ENCODE measurements at regions not wholly inside any gene's neighbourhood (a gene's known extent, or its start where the extent isn't known, plus 50 kb on each side); places are given as distances from the start of the nearest gene placed in this dataset.

DNA sequence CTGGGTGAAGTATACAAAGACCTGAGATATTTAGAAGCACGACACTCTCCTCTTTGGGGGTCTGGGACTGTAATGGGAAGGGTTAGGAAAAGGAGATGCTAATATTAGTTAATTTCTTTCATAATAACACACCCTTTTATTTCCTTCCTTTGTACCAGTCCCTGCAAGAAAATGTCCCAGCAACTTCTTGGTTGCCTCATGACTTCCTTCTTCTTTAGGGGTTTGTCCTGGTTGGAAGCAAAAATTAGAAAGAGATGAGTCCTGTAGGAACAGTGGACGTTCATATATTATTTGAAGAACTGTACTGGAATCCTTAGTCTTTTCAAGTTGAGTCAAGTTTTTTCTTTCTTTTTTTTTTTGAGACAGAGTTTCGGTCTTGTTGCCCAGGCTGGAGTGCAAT is 227.8 kb upstream of the TBL1XR1 start:
- H3K27me3 ChIP-seq (ENCODE audit: control insufficient read depth in 2 of 2, insufficient read depth in 2 of 2, low read length in 2 of 2): no peaks in the 10 kb centered on the region
- no peaks in the 10 kb centered on the region for H3K36me3 ChIP-seq (ENCODE audit: control insufficient read depth in 2 of 2, insufficient read depth in 2 of 2, low read length in 2 of 2)
- H3K27ac ChIP-seq (ENCODE audit: low read depth in 2 of 2, low read length in 2 of 2): no peak overlapping the region
- H3K9ac ChIP-seq (ENCODE audit: low read depth in 1 of 2, low read length in 2 of 2): no peak overlapping the region
- no peaks in the 10 kb centered on the region for H3K9me3 ChIP-seq (ENCODE audit: control insufficient read depth in 2 of 2, low read length in 2 of 2)
- H3K4me3 ChIP-seq (ENCODE audit: low read length in 2 of 2): no peak overlapping the region
- H3K4me1 ChIP-seq (ENCODE audit: control insufficient read depth in 2 of 2, insufficient read depth in 2 of 2, low read length in 2 of 2): peaks cover 0 to 5% of the 10 kb centered on the region in 2 donors

DNA sequence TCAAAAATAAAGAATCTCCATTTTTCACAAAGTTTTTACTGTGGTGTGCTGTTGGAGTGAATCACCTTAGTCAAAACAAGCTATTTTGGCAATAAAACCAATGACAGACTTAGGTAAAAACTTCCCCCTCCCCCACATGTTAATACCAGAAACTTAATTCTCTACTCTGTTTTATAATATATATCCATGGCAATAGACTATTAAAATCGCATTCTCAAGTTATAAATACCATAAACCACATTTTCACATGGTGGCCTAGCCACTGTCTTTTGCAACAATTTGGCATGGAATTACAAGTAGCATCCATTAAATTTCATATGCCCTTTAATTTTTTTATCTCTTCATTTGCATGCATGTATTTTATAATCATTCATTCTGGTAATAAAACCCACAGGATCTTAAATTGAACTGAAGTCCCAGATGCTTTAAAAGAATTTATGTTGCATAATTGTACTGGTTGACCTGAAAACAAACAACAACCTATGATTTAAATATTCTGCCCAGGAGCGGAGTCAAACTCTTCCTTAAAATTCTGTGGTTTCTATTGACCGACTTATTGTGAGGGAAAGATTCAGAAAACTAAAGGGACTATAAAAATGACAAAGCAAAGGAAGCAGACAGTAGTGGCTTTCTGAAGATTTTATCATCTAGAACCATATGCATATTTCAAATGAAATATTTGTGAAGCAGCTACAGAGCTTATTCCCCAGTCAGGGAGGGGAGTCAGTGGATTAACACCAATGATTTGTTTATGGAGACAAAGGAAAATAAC is 229.0 kb upstream of the TBL1XR1 start:
- Histone ChIP-seq H3K4me3 (ENCODE audit: low read length in 2 of 2) (no peak overlapping the region), H3K4me1 (ENCODE audit: control insufficient read depth in 2 of 2, insufficient read depth in 2 of 2, low read length in 2 of 2) (peaks cover 0 to under 1% of the 10 kb centered on the region in 2 donors), H3K9ac (ENCODE audit: low read depth in 1 of 2, low read length in 2 of 2) (no peak overlapping the region), H3K27ac (ENCODE audit: low read depth in 2 of 2, low read length in 2 of 2) (no peak overlapping the region), H3K36me3 (ENCODE audit: control insufficient read depth in 2 of 2, insufficient read depth in 2 of 2, low read length in 2 of 2) (no peaks in the 10 kb centered on the region), H3K27me3 (ENCODE audit: control insufficient read depth in 2 of 2, insufficient read depth in 2 of 2, low read length in 2 of 2) (no peaks in the 10 kb centered on the region), H3K9me3 (ENCODE audit: control insufficient read depth in 2 of 2, low read length in 2 of 2) (no peaks in the 10 kb centered on the region)

DNA sequence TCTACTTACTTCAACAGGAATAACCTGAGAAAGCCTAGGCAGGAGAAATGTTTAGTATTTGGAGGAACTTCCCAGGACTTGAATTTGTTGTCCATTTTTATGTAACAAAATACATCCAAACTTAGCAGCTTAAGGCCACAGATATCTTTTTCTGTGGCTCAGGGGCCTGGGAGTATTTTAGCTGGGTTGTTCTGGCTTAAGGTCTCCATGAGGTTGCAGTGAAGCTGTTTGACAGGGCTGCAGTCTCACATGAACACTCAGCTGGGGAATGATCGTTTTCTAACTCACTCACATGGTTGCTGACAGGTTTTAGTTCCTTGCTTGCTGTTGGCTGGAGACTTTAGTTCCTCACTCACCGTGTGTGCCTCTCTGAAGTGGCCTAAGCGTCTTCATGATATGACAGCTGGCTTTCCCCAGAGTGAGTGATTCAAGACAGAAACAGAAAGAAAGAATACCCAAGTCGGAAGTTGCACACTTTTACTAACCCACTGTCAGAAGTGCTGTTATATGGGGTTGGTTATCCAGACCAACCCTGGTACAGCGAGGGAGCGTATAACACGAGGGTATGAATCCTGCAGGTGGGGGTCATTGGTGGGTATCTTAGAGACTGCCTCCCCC is 229.7 kb upstream of the TBL1XR1 start:
- H3K9ac ChIP-seq (ENCODE audit: low read depth in 1 of 2, low read length in 2 of 2): no peak overlapping the region
- H3K4me1 ChIP-seq (ENCODE audit: control insufficient read depth in 2 of 2, insufficient read depth in 2 of 2, low read length in 2 of 2): no peaks in the 10 kb centered on the region
- no peaks in the 10 kb centered on the region for H3K9me3 ChIP-seq (ENCODE audit: control insufficient read depth in 2 of 2, low read length in 2 of 2)
- no peak overlapping the region for H3K4me3 ChIP-seq (ENCODE audit: low read length in 2 of 2)
- no peak overlapping the region for H3K27ac ChIP-seq (ENCODE audit: low read depth in 2 of 2, low read length in 2 of 2)
- H3K36me3 ChIP-seq (ENCODE audit: control insufficient read depth in 2 of 2, insufficient read depth in 2 of 2, low read length in 2 of 2): no peaks in the 10 kb centered on the region
- H3K27me3 ChIP-seq (ENCODE audit: control insufficient read depth in 2 of 2, insufficient read depth in 2 of 2, low read length in 2 of 2): no peaks in the 10 kb centered on the region

DNA sequence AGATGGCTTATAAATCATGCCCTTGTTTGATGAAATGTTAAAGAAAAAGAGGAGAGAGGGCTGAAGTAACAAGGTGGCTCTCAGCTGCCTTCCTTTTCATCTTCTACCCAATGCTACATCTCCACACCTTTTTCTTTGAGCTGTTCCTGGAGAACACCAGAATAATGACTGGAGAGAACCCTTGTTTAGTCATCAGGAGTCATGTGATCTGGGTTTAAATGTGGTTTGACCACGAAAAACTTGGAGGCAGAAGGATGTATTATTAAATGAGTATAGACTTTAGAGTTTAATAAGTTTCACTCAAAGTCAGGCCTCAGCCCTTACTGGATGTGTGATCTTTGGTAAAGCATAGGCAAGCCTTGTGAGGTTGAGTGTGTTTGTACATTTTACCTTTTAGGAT is 230.3 kb upstream of the TBL1XR1 start:
- Histone ChIP-seq H3K9ac (ENCODE audit: low read depth in 1 of 2, low read length in 2 of 2) (no peak overlapping the region), H3K27me3 (ENCODE audit: control insufficient read depth in 2 of 2, insufficient read depth in 2 of 2, low read length in 2 of 2) (no peaks in the 10 kb centered on the region), H3K9me3 (ENCODE audit: control insufficient read depth in 2 of 2, low read length in 2 of 2) (no peaks in the 10 kb centered on the region), H3K27ac (ENCODE audit: low read depth in 2 of 2, low read length in 2 of 2) (no peak overlapping the region), H3K4me1 (ENCODE audit: control insufficient read depth in 2 of 2, insufficient read depth in 2 of 2, low read length in 2 of 2) (no peaks in the 10 kb centered on the region), H3K36me3 (ENCODE audit: control insufficient read depth in 2 of 2, insufficient read depth in 2 of 2, low read length in 2 of 2) (no peaks in the 10 kb centered on the region), H3K4me3 (ENCODE audit: low read length in 2 of 2) (no peak overlapping the region)

DNA sequence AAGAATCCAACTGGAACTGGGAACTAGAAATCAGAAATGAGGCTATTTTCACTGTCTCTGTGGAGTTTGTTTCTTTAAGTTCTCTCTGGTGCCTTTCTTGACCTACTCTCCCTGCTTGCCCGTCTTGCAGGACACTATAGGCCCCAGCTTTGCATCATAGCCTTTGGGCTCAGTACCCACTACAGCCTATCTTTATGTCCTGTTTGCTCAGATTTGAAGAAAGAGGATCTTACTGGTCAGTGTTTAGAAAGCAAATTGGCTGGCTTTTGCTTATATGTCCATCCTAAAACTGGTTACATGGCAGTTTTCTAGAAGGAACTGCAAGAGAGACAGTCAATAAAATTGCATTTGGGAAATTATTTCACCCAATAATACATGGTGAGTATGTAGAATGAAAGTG is 231.8 kb upstream of the TBL1XR1 start:
- no peak overlapping the region for H3K9ac ChIP-seq (ENCODE audit: low read depth in 1 of 2, low read length in 2 of 2)
- no peak overlapping the region for H3K27ac ChIP-seq (ENCODE audit: low read depth in 2 of 2, low read length in 2 of 2)
- H3K9me3 ChIP-seq (ENCODE audit: control insufficient read depth in 2 of 2, low read length in 2 of 2): no peaks in the 10 kb centered on the region
- no peaks in the 10 kb centered on the region for H3K27me3 ChIP-seq (ENCODE audit: control insufficient read depth in 2 of 2, insufficient read depth in 2 of 2, low read length in 2 of 2)
- H3K4me1 ChIP-seq (ENCODE audit: control insufficient read depth in 2 of 2, insufficient read depth in 2 of 2, low read length in 2 of 2): no peaks in the 10 kb centered on the region
- H3K36me3 ChIP-seq (ENCODE audit: control insufficient read depth in 2 of 2, insufficient read depth in 2 of 2, low read length in 2 of 2): no peaks in the 10 kb centered on the region
- H3K4me3 ChIP-seq (ENCODE audit: low read length in 2 of 2): no peak overlapping the region

DNA sequence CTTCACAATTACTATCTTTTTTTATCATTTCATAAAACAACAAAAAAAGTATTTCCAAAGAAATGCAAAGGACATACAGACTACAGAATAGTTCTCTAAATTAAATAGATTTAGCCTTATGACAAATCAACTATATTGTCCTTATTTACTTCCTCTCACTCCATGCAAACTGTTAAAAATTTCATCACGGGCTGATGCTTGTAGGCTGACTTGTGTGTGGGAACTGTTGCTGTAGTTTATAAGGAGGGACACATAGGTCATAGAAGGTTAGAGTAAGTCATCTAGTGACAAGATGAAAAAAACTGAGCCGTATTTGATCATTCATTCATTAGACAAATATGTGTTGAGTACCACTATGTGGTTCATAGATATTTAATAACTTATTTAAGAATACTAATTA is 232.5 kb upstream of the TBL1XR1 start:
- Histone ChIP-seq H3K4me1 (ENCODE audit: control insufficient read depth in 2 of 2, insufficient read depth in 2 of 2, low read length in 2 of 2) (no peaks in the 10 kb centered on the region), H3K9ac (ENCODE audit: low read depth in 1 of 2, low read length in 2 of 2) (no peak overlapping the region), H3K27me3 (ENCODE audit: control insufficient read depth in 2 of 2, insufficient read depth in 2 of 2, low read length in 2 of 2) (no peaks in the 10 kb centered on the region), H3K27ac (ENCODE audit: low read depth in 2 of 2, low read length in 2 of 2) (no peak overlapping the region), H3K9me3 (ENCODE audit: control insufficient read depth in 2 of 2, low read length in 2 of 2) (no peaks in the 10 kb centered on the region), H3K36me3 (ENCODE audit: control insufficient read depth in 2 of 2, insufficient read depth in 2 of 2, low read length in 2 of 2) (no peaks in the 10 kb centered on the region), H3K4me3 (ENCODE audit: low read length in 2 of 2) (no peak overlapping the region)

DNA sequence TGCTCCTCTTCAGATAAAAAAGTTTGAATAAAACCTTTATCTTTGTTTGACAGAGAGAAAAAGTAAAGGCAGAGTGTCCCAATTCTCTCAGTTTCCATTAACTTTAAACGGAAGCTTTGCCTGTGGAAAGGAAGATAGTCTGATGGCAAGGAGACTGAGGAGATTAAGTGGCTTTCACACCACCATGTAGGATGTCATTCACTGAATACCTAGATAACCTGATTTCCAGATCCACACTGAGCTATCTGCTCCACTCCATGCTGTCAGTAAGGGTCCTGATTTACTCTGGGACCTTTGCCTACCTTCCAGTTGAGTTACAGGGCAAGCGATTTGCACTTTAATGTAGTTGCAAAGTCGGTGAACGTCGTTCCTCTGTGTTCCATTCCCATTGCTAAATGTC is 233.4 kb upstream of the TBL1XR1 start:
- Histone ChIP-seq H3K27me3 (ENCODE audit: control insufficient read depth in 2 of 2, insufficient read depth in 2 of 2, low read length in 2 of 2) (no peaks in the 10 kb centered on the region), H3K27ac (ENCODE audit: low read depth in 2 of 2, low read length in 2 of 2) (no peak overlapping the region), H3K36me3 (ENCODE audit: control insufficient read depth in 2 of 2, insufficient read depth in 2 of 2, low read length in 2 of 2) (no peaks in the 10 kb centered on the region), H3K4me3 (ENCODE audit: low read length in 2 of 2) (no peak overlapping the region), H3K4me1 (ENCODE audit: control insufficient read depth in 2 of 2, insufficient read depth in 2 of 2, low read length in 2 of 2) (no peaks in the 10 kb centered on the region), H3K9ac (ENCODE audit: low read depth in 1 of 2, low read length in 2 of 2) (no peak overlapping the region), H3K9me3 (ENCODE audit: control insufficient read depth in 2 of 2, low read length in 2 of 2) (no peaks in the 10 kb centered on the region)

DNA sequence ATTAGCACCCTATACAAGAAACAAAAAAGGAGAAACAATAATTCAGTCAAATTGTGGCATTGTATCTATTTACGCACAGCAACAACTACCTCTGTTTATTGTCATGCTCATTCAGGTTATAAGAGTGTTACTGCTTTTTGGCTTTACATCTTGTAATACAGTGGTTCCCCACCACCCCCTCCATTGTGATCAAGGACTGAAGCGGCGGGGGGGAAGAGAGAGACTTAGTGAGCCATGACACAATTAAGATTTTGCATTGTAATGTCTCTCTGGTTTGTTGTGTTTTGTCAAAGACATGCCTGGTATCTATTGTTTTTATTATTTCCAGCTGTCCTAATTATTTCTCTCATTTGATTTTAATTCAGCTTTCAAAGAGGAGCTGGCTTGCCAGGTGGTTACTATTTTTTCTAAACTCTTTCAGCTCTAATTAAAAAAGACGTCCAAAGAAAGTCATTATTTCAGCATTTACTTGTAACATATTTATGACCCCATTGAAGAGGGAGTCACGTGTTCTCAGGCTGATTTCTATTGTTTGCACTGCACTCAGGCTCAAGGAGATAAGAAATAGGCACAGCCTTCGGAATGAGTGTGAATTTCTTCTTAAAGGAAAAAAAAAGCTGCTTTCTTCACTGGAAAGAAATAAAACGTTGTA is 234.4 kb upstream of the TBL1XR1 start:
- Histone ChIP-seq H3K27me3 (ENCODE audit: control insufficient read depth in 2 of 2, insufficient read depth in 2 of 2, low read length in 2 of 2) (no peaks in the 10 kb centered on the region), H3K27ac (ENCODE audit: low read depth in 2 of 2, low read length in 2 of 2) (no peak overlapping the region), H3K4me1 (ENCODE audit: control insufficient read depth in 2 of 2, insufficient read depth in 2 of 2, low read length in 2 of 2) (no peaks in the 10 kb centered on the region), H3K9me3 (ENCODE audit: control insufficient read depth in 2 of 2, low read length in 2 of 2) (no peaks in the 10 kb centered on the region), H3K36me3 (ENCODE audit: control insufficient read depth in 2 of 2, insufficient read depth in 2 of 2, low read length in 2 of 2) (no peaks in the 10 kb centered on the region), H3K4me3 (ENCODE audit: low read length in 2 of 2) (no peak overlapping the region), H3K9ac (ENCODE audit: low read depth in 1 of 2, low read length in 2 of 2) (no peak overlapping the region)

DNA sequence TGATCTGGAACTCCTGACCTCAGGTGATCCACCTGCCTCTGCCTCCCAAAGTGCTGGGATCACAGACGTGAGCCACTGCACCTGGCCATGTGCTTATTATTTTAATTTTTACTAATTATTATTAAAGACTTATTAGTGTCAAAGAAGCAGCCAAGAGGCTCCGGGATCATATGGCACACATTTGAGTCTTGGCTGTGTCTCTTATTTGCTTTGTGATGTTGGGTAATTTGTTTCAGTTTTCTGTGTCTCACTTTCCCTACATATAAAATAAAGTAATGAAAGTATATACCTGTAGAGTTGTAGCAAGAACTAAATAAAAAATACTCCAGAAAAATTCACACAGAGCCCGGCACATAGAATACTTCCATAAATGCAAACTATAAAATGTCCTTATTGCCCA is 238.0 kb upstream of the TBL1XR1 start:
- Histone ChIP-seq H3K27ac (ENCODE audit: low read depth in 2 of 2, low read length in 2 of 2) (no peak overlapping the region), H3K36me3 (ENCODE audit: control insufficient read depth in 2 of 2, insufficient read depth in 2 of 2, low read length in 2 of 2) (no peaks in the 10 kb centered on the region), H3K4me1 (ENCODE audit: control insufficient read depth in 2 of 2, insufficient read depth in 2 of 2, low read length in 2 of 2) (no peaks in the 10 kb centered on the region), H3K4me3 (ENCODE audit: low read length in 2 of 2) (no peak overlapping the region), H3K27me3 (ENCODE audit: control insufficient read depth in 2 of 2, insufficient read depth in 2 of 2, low read length in 2 of 2) (no peaks in the 10 kb centered on the region), H3K9ac (ENCODE audit: low read depth in 1 of 2, low read length in 2 of 2) (no peak overlapping the region), H3K9me3 (ENCODE audit: control insufficient read depth in 2 of 2, low read length in 2 of 2) (no peaks in the 10 kb centered on the region)

DNA sequence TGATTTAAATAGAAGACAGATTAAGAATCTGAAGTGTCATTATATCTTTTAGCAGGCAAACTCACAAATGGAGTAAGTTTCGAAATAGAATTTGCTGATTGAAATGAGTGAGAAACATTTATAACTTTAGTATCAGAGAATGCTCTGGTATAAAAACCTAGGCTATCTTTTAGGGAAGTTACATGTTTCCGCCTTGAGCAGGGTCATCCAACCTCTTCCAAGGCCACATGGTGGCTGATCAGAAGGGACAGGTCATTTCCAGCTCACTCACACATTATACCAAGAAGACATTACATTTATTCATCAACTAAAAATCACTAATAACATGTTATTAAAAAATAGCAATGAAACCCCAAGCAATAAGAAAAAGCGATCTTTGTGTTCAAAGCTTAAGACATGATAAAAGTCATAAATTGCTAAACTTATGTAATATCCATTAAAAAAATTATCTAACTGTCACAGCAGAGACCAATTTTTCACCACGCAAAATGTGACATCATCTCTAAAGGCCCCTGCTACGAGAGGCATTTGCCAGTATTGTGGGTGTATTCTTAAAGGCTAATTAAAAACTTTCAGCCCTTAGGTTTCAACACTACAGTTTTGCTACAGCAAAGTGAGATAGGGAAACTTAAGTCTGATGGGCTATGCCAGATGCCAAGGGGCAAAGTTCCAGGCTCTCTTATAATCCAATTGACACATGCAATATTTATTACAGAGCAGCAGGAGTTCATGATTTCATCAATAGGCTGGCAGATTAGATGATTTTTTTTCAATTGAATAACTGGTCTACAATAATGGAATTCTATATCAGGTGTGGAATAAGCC is 240.4 kb upstream of the TBL1XR1 start:
- Histone ChIP-seq H3K9me3 (ENCODE audit: control insufficient read depth in 2 of 2, low read length in 2 of 2) (no peaks in the 10 kb centered on the region), H3K4me1 (ENCODE audit: control insufficient read depth in 2 of 2, insufficient read depth in 2 of 2, low read length in 2 of 2) (no peaks in the 10 kb centered on the region), H3K36me3 (ENCODE audit: control insufficient read depth in 2 of 2, insufficient read depth in 2 of 2, low read length in 2 of 2) (no peaks in the 10 kb centered on the region), H3K4me3 (ENCODE audit: low read length in 2 of 2) (no peak overlapping the region), H3K9ac (ENCODE audit: low read depth in 1 of 2, low read length in 2 of 2) (no peak overlapping the region), H3K27me3 (ENCODE audit: control insufficient read depth in 2 of 2, insufficient read depth in 2 of 2, low read length in 2 of 2) (no peaks in the 10 kb centered on the region), H3K27ac (ENCODE audit: low read depth in 2 of 2, low read length in 2 of 2) (no peak overlapping the region)
